ENCODE measurements at regions not wholly inside any gene's neighbourhood (a gene's known extent, or its start where the extent isn't known, plus 50 kb on each side); places are given as distances from the start of the nearest gene placed in this dataset.

DNA sequence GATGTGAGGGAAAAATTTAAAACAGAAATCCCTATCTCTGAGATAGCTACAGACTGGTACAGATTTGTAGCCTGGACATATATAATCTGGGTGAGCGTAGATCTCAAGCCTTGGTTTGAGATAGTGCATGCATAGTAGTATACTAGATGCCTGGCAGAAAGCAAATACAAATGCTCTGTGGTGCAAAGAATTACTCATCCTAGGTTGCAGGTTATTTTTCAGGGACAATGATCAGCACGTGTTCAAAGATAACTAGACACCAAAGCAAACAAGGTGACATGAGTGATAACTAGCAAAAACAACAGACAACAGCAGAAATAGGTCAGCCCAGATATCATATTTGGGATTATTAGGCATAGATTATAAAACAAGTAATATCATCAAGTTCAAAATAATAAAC, 292.5 kb downstream of the HLX start:
- ATAC-seq (no peak), FAIRE-seq (no peak), DNase-seq (ENCODE audit: low read depth, low spot score) (no peak)
- Histone ChIP-seq H4K20me1 (ENCODE audit: control insufficient read depth, insufficient read depth) (no peaks in the 10 kb centered on the region), H3K9me3 (replicated peaks; ENCODE audit: control insufficient read depth, insufficient read depth, low read length) (no peaks in the 10 kb centered on the region; the same call in 1 of the 3 replicates), H3K27ac (ENCODE audit: control insufficient read depth, insufficient read depth) (no peak overlapping the region), H3K79me2 (ENCODE audit: control insufficient read depth, insufficient read depth, low read length) (no peaks in the 10 kb centered on the region), H3K27me3 (replicated peaks in 1 of 2; ENCODE audit: control insufficient read depth in 2 of 2, insufficient read depth in 2 of 2, low read length in 1 of 2) (no peaks in the 10 kb centered on the region; a peak in 1 of 4 replicates), H3K36me3 (ENCODE audit: control insufficient read depth in 2 of 2, insufficient read depth in 2 of 2, low read length in 1 of 2) (no peaks in the 10 kb centered on the region), H2AFZ (ENCODE audit: control insufficient read depth, low read depth, low read length) (no peak overlapping the region), H3K9ac (ENCODE audit: control insufficient read depth, insufficient read depth, low read length) (no peak overlapping the region), H3K4me3 (no peak overlapping the region), H3K4me2 (ENCODE audit: control insufficient read depth, insufficient read depth) (no peak overlapping the region), H3K4me1 (ENCODE audit: control insufficient read depth, insufficient read depth, low read length) (peaks cover 10% of the 10 kb centered on the region)
- SMC1A ChIA-PET (ENCODE audit: uncharacterized antibody, unreplicated experiment), result interaction anchor here (0.7 to 1.3 kb wide), 2 partner anchors 10 to 102 kb away, joined by 3 to 5 read pairs; no protein-coding TSS in a partner anchor
- POLR2A ChIA-PET, result no interaction called here
- no TSS peak for BruUV-seq (replicated peaks)
- RAD21 ChIA-PET (ENCODE audit: unreplicated experiment), result interaction anchor here (1.1 kb wide), 1 partner anchor 125 kb away, joined by 3 read pairs; no protein-coding TSS in a partner anchor
- TF ChIP-seq CBX3 (IDR thresholded peaks at IDR 0.05; ENCODE audit: borderline replicate concordance, low read depth) (no peak), IKZF1 (conservative IDR thresholded peaks at IDR 0.05) (no peak), CEBPB (IDR thresholded peaks at IDR 0.05; ENCODE audit: borderline replicate concordance in 1 of 2, low read depth in 2 of 2, low read length in 2 of 2) (no peak), BACH1 (IDR thresholded peaks at IDR 0.05; ENCODE audit: borderline replicate concordance) (no peak), RUNX3 (IDR thresholded peaks at IDR 0.05; ENCODE audit: low read length) (no peak), ZNF217 (IDR thresholded peaks at IDR 0.05) (no peak), ZBED1 (IDR thresholded peaks at IDR 0.05; ENCODE audit: borderline replicate concordance) (no peak), TBL1XR1 (IDR thresholded peaks at IDR 0.05; ENCODE audit: low read depth, low read length) (no peak), JUNB (IDR thresholded peaks at IDR 0.05) (no peak), DPF2 (IDR thresholded peaks at IDR 0.05) (no peak), SP1 (IDR thresholded peaks at IDR 0.05; ENCODE audit: low read depth, low read length) (no peak), TCF12 (IDR thresholded peaks at IDR 0.05; ENCODE audit: low read depth, low read length) (no peak), MXI1 (IDR thresholded peaks at IDR 0.05; ENCODE audit: low read depth, low read length) (no peak)
- TF ChIP-seq, protein P1, sequence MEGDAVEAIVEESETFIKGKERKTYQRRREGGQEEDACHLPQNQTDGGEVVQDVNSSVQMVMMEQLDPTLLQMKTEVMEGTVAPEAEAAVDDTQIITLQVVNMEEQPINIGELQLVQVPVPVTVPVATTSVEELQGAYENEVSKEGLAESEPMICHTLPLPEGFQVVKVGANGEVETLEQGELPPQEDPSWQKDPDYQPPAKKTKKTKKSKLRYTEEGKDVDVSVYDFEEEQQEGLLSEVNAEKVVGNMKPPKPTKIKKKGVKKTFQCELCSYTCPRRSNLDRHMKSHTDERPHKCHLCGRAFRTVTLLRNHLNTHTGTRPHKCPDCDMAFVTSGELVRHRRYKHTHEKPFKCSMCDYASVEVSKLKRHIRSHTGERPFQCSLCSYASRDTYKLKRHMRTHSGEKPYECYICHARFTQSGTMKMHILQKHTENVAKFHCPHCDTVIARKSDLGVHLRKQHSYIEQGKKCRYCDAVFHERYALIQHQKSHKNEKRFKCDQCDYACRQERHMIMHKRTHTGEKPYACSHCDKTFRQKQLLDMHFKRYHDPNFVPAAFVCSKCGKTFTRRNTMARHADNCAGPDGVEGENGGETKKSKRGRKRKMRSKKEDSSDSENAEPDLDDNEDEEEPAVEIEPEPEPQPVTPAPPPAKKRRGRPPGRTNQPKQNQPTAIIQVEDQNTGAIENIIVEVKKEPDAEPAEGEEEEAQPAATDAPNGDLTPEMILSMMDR (IDR thresholded peaks at IDR 0.05 in 2 of 3, conservative IDR thresholded peaks at IDR 0.05 in 1 of 3; ENCODE audit: control insufficient read depth in 2 of 3, extremely low read depth in 1 of 3, insufficient read depth in 1 of 3, low read depth in 3 of 3, low read length in 3 of 3), result no peak
- TF ChIP-seq, protein P2, sequence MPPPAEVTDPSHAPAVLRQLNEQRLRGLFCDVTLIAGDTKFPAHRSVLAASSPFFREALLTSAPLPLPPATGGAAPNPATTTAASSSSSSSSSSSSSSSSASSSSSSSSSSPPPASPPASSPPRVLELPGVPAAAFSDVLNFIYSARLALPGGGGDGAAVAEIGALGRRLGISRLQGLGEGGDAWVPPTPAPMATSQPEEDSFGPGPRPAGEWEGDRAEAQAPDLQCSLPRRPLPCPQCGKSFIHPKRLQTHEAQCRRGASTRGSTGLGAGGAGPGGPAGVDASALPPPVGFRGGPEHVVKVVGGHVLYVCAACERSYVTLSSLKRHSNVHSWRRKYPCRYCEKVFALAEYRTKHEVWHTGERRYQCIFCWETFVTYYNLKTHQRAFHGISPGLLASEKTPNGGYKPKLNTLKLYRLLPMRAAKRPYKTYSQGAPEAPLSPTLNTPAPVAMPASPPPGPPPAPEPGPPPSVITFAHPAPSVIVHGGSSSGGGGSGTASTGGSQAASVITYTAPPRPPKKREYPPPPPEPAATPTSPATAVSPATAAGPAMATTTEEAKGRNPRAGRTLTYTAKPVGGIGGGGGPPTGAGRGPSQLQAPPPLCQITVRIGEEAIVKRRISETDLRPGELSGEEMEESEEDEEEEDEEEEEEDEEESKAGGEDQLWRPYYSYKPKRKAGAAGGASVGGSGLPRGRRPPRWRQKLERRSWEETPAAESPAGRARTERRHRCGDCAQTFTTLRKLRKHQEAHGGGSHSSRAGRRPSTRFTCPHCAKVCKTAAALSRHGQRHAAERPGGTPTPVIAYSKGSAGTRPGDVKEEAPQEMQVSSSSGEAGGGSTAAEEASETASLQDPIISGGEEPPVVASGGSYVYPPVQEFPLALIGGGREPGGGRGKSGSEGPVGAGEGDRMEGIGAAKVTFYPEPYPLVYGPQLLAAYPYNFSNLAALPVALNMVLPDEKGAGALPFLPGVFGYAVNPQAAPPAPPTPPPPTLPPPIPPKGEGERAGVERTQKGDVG (CRISPR knock-in tag; IDR thresholded peaks at IDR 0.05), result no peak
- TF ChIP-seq, protein P3, sequence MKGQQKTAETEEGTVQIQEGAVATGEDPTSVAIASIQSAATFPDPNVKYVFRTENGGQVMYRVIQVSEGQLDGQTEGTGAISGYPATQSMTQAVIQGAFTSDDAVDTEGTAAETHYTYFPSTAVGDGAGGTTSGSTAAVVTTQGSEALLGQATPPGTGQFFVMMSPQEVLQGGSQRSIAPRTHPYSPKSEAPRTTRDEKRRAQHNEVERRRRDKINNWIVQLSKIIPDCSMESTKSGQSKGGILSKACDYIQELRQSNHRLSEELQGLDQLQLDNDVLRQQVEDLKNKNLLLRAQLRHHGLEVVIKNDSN (IDR thresholded peaks at IDR 0.05; ENCODE audit: borderline replicate concordance, extremely low read length, insufficient read depth, low read depth, low read length), result no peak
- TF ChIP-seq, protein P4, sequence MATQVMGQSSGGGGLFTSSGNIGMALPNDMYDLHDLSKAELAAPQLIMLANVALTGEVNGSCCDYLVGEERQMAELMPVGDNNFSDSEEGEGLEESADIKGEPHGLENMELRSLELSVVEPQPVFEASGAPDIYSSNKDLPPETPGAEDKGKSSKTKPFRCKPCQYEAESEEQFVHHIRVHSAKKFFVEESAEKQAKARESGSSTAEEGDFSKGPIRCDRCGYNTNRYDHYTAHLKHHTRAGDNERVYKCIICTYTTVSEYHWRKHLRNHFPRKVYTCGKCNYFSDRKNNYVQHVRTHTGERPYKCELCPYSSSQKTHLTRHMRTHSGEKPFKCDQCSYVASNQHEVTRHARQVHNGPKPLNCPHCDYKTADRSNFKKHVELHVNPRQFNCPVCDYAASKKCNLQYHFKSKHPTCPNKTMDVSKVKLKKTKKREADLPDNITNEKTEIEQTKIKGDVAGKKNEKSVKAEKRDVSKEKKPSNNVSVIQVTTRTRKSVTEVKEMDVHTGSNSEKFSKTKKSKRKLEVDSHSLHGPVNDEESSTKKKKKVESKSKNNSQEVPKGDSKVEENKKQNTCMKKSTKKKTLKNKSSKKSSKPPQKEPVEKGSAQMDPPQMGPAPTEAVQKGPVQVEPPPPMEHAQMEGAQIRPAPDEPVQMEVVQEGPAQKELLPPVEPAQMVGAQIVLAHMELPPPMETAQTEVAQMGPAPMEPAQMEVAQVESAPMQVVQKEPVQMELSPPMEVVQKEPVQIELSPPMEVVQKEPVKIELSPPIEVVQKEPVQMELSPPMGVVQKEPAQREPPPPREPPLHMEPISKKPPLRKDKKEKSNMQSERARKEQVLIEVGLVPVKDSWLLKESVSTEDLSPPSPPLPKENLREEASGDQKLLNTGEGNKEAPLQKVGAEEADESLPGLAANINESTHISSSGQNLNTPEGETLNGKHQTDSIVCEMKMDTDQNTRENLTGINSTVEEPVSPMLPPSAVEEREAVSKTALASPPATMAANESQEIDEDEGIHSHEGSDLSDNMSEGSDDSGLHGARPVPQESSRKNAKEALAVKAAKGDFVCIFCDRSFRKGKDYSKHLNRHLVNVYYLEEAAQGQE (IDR thresholded peaks at IDR 0.05; ENCODE audit: low read depth, low read length), result no peak
- CTCF ChIA-PET, result no interaction called here
- in situ Hi-C loops (cut with MboI) (no loop called here), intact Hi-C loops (cut with micrococcal nuclease; ENCODE audit: unreplicated experiment) (no loop called here)
- WGBS (ENCODE audit: insufficient coverage, insufficient replicate concordance, low lambda C conversion rate, missing lambda C conversion rate), result 24% methylated on average over 2 of the region's 2 CpGs
